IMR-90 (cell line): ENCODE measurements at regions not wholly inside any gene's neighbourhood (a gene's known extent, or its start where the extent isn't known, plus 50 kb on each side); places are given as distances from the start of the nearest gene placed in this dataset.

ENCODE experiments used
- ATAC-seq: fragments of 200-7000 bp; cut with Tn5 transposase; 2 replicates; pipeline ENCODE4 v1.9.1; 2020; ENCODE audit warnings: low read depth, mild to moderate bottlenecking, moderate library complexity
- BruUV-seq: library from RNA; stranded (reverse); fragments of 400-500 nt; replicated peaks from 2 replicates; lab custom pipeline; 2021; lab: Mats Ljungman, UMichigan
- CTCF ChIA-PET: fragments of 300-600 bp; formaldehyde crosslinking; extraction: SDS; loops from one replicate; lab custom pipeline; 2021; ENCODE audit warnings: antibody characterized with exemption; lab: Yijun Ruan, JAX
- POLR2A ChIA-PET: fragments of 300-600 bp; sonication (Branson Sonifier 250); formaldehyde crosslinking; loops from one replicate; lab custom pipeline; 2022; ENCODE audit warnings: antibody characterized with exemption; ENCODE audit not compliant: unreplicated experiment; lab: Charles Lee
- DNase-seq: peaks from one replicate; pipeline ENCODE4 v3.0.0; 2013
- H2AFZ ChIP-seq: replicated peaks from 2 replicates; pipeline ENCODE3; 2013; ENCODE audit warnings: low read length, mild to moderate bottlenecking; ENCODE audit not compliant: poor library complexity
- H2AK5ac ChIP-seq: 2 replicates; pipeline ENCODE4 v1.6.1; 2013; ENCODE audit warnings: low read depth, low read length, inconsistent platforms
- H2AK9ac ChIP-seq: replicated peaks from 2 replicates; pipeline ENCODE3; 2013; ENCODE audit warnings: mild to moderate bottlenecking, low read depth, low read length, moderate library complexity; ENCODE audit not compliant: poor library complexity
- H2BK120ac ChIP-seq: 2 replicates; pipeline ENCODE4 v1.6.1; 2013; ENCODE audit warnings: low read depth, low read length, inconsistent platforms
- H2BK15ac ChIP-seq: 3 replicates; pipeline ENCODE4 v1.6.1; 2013; ENCODE audit warnings: low read depth, low read length, inconsistent platforms
- H2BK20ac ChIP-seq: 2 replicates; pipeline ENCODE4 v1.6.1; 2013; ENCODE audit warnings: low read depth, mild to moderate bottlenecking, inconsistent platforms, low read length, moderate library complexity
- H2BK5ac ChIP-seq: 2 replicates; pipeline ENCODE4 v1.6.1; 2013; ENCODE audit warnings: mild to moderate bottlenecking, low read depth, low read length, inconsistent platforms; ENCODE audit not compliant: poor library complexity, severe bottlenecking
- H3K14ac ChIP-seq: replicated peaks from 2 replicates; pipeline ENCODE4 v1.6.1; 2013; ENCODE audit warnings: low read depth, low read length, inconsistent platforms
- H3K18ac ChIP-seq: 2 replicates; pipeline ENCODE4 v1.6.1; 2013; ENCODE audit warnings: low read depth, low read length, control low read depth
- H3K23ac ChIP-seq: 2 replicates; pipeline ENCODE4 v1.6.1; 2013; ENCODE audit warnings: low read depth, low read length, inconsistent platforms
- H3K27ac ChIP-seq: 2 replicates; pipeline ENCODE4 v1.5.1; 2013; ENCODE audit warnings: mild to moderate bottlenecking, control low read depth, low read length; ENCODE audit not compliant: insufficient read depth
- H3K27me3 ChIP-seq: 2 replicates; pipeline ENCODE4 v1.6.1; 2013; ENCODE audit warnings: low read length; ENCODE audit not compliant: control insufficient read depth, insufficient read depth
- H3K36me3 ChIP-seq: 2 replicates; pipeline ENCODE4 v1.6.1; 2013; ENCODE audit warnings: low read length, mixed read lengths; ENCODE audit not compliant: control insufficient read depth, insufficient read depth
- H3K4ac ChIP-seq: 2 replicates; pipeline ENCODE4 v1.6.1; 2013; ENCODE audit warnings: low read depth, low read length, inconsistent platforms
- H3K4me1 ChIP-seq: 2 replicates; pipeline ENCODE4 v1.6.1; 2013; ENCODE audit warnings: low read length, mixed read lengths; ENCODE audit not compliant: control insufficient read depth, insufficient read depth
- H3K4me2 ChIP-seq: 2 replicates; pipeline ENCODE4 v1.6.1; 2013; ENCODE audit warnings: low read depth, mild to moderate bottlenecking, control low read depth, low read length, moderate library complexity
- H3K4me3 ChIP-seq: 2 replicates; pipeline ENCODE4 v1.5.1; 2013; ENCODE audit warnings: low read depth, mild to moderate bottlenecking, control low read depth, low read length, moderate library complexity; ENCODE audit not compliant: insufficient read depth
- H3K56ac ChIP-seq: 2 replicates; pipeline ENCODE4 v1.6.1; 2013; ENCODE audit warnings: low read length, inconsistent platforms; ENCODE audit not compliant: insufficient read depth; ENCODE audit errors: extremely low read depth
- H3K79me1 ChIP-seq, 2 experiments: 2 replicates each; pipeline ENCODE4 v1.6.1; 2013; ENCODE audit warnings: low read length in 2 of 2, inconsistent platforms in 1 of 2, low read depth in 1 of 2
- H3K9ac ChIP-seq: 2 replicates; pipeline ENCODE4 v1.6.1; 2013; ENCODE audit warnings: low read depth, low read length, control low read depth
- H3K9me1 ChIP-seq: 2 replicates; pipeline ENCODE4 v1.6.1; 2013; ENCODE audit warnings: low read length, inconsistent platforms; ENCODE audit not compliant: insufficient read depth
- H3K9me3 ChIP-seq: 2 replicates; pipeline ENCODE4 v1.6.1; 2013; ENCODE audit warnings: low read length; ENCODE audit not compliant: control insufficient read depth, insufficient read depth
- H4K20me1 ChIP-seq: 2 replicates; pipeline ENCODE4 v1.6.1; 2013; ENCODE audit warnings: low read length, inconsistent platforms; ENCODE audit not compliant: insufficient read depth
- H4K5ac ChIP-seq: 2 replicates; pipeline ENCODE4 v1.6.1; 2013; ENCODE audit warnings: mild to moderate bottlenecking, low read depth, low read length, control low read depth
- H4K8ac ChIP-seq, 2 experiments: 2 replicates each; pipeline ENCODE4 v1.6.1; 2013; ENCODE audit warnings: low read depth in 2 of 2, low read length in 2 of 2, control low read depth in 1 of 2, inconsistent platforms in 1 of 2
- H4K91ac ChIP-seq: 2 replicates; pipeline ENCODE4 v1.6.1; 2013; ENCODE audit warnings: low read depth, low read length, inconsistent platforms; ENCODE audit not compliant: insufficient read depth
- BHLHE40 ChIP-seq: fragments of 150-350 bp; IDR thresholded peaks from 2 replicates; pipeline ENCODE4 v1.6.1; 2016; ENCODE audit warnings: mild to moderate bottlenecking, low read depth, low read length
- CHD1 ChIP-seq: IDR thresholded peaks from 2 replicates; pipeline ENCODE4 v1.6.1; 2012; ENCODE audit warnings: low read depth, low read length, improper control_type of control experiment
- RCOR1 ChIP-seq: IDR thresholded peaks from 2 replicates; pipeline ENCODE4 v1.6.1; 2012; ENCODE audit warnings: mild to moderate bottlenecking, low read length, improper control_type of control experiment; ENCODE audit not compliant: insufficient replicate concordance
- WGBS, 2 experiments: methylation state at CpG; one replicate each; pipeline versions ENCODE4 v1.1.5 to v1.1.7; 2013; ENCODE audit warnings: missing lambda C conversion rate in 2 of 2; ENCODE audit not compliant: insufficient read length in 1 of 2; ENCODE audit errors: extremely low coverage in 2 of 2; 5-methylcytosine and 5-hydroxymethylcytosine counted together
- dilution Hi-C: fragments of 300-500 bp; cut with HindIII; formaldehyde crosslinking; loops from one replicate; pipeline ENCODE4 v1.14.3; 2018; ENCODE audit warnings: low sequenced_read_pairs; ENCODE audit not compliant: unreplicated experiment
- in situ Hi-C: fragments of 300-500 bp; cut with MboI; formaldehyde crosslinking; loops from 3 replicates; pipeline ENCODE4 v1.14.3; 2019; ENCODE audit warnings: low sequenced_read_pairs, inconsistent platforms, mixed read lengths
- intact Hi-C: fragments of 100-400 bp; cut with micrococcal nuclease; formaldehyde crosslinking; loops from 2 replicates; pipeline ENCODE4 v1.10.0; 2022

- Histone ChIP-seq H2BK5ac (no peak overlapping the region), H4K20me1 (no peaks in the 10 kb centered on the region), H3K27ac (no peak overlapping the region), H2AFZ (no peak overlapping the region), H3K79me1 (no peaks in the 10 kb centered on the region), H3K4me1 (no peaks in the 10 kb centered on the region), H3K56ac (no peak overlapping the region), H3K9ac (no peak overlapping the region), H2BK15ac (no peak overlapping the region), H3K27me3 (no peaks in the 10 kb centered on the region), H2BK20ac (no peak overlapping the region), H4K8ac (no peak overlapping the region), H2AK5ac (no peak overlapping the region), H4K91ac (no peak overlapping the region), H3K4ac (no peak overlapping the region), H3K9me3 (peaks cover 3% of the 10 kb centered on the region; the same call in 1 of the 2 replicates), H2BK120ac (no peak overlapping the region), H3K18ac (no peak overlapping the region), H4K5ac (no peak overlapping the region), H3K14ac (no peak overlapping the region), H3K23ac (no peak overlapping the region), H3K9me1 (no peaks in the 10 kb centered on the region), H3K4me3 (no peak overlapping the region), H3K4me2 (no peak overlapping the region), H2AK9ac (no peak overlapping the region), H3K36me3 (no peaks in the 10 kb centered on the region)
- intact Hi-C loops (no loop called here), in situ Hi-C loops (no loop called here), dilution Hi-C loops (no loop called here)
- BruUV-seq, result no TSS peak
- DNase-seq (no peak), ATAC-seq (no peak)
- ChIA-PET CTCF (no interaction called here), POLR2A (no interaction called here)
- 56% methylated on average over 1 of the region's 8 CpGs; no CpG with 5 or more reads in 1 of the 2 experiments for WGBS, 2 experiments
- TF ChIP-seq RCOR1 (no peak), CHD1 (no peak), BHLHE40 (no peak)
Observed at GRCh38 chr2:239685556-239685955, 284.7 kb upstream of the HDAC4 start.
